ENCODE measurements at regions not wholly inside any gene's neighbourhood (a gene's known extent, or its start where the extent isn't known, plus 50 kb on each side); places are given as distances from the start of the nearest gene placed in this dataset.
A peak's percentile ranks its signal among the peaks of the same experiment; 100 is the strongest.

GRCh38 chr1:47505267-47505666, 67.4 kb downstream of the FOXD2 start:
- Mint-ChIP-seq H3K4me3 (no peak overlapping the region), H3K27ac (no peak overlapping the region), H3K36me3 (no peaks in the 10 kb centered on the region), H3K9me3 (no peaks in the 10 kb centered on the region), H3K4me1 (ENCODE audit: unreplicated experiment) (peaks cover 25% of the 10 kb centered on the region), H3K27me3 (peaks cover 54% of the 10 kb centered on the region)
- TF ChIP-seq CTCF (conservative IDR thresholded peaks at IDR 0.05) = no peak
- no peak for DNase-seq (ENCODE audit: extremely low spot score, unreplicated experiment)

- H3K4me1 Mint-ChIP-seq (ENCODE audit: unreplicated experiment) = peaks cover 31% of the 10 kb centered on the region
- TF ChIP-seq CTCF (conservative IDR thresholded peaks at IDR 0.05) = no peak
- H3K27me3 Mint-ChIP-seq = peaks cover 55% of the 10 kb centered on the region
- H3K36me3 Mint-ChIP-seq = no peaks in the 10 kb centered on the region
- H3K9me3 Mint-ChIP-seq = no peaks in the 10 kb centered on the region
- peak overlapping the region; percentile 14 for H3K4me3 Mint-ChIP-seq
- H3K27ac Mint-ChIP-seq = no peak overlapping the region
- no peak for DNase-seq (ENCODE audit: extremely low spot score, unreplicated experiment)
These were observed 68.2 kb downstream of the FOXD2 start for GRCh38 chr1:47506053-47506452.

GRCh38 chr1:47507144-47507543, 69.3 kb downstream of the FOXD2 start:
- peaks cover 60% of the 10 kb centered on the region for H3K27me3 Mint-ChIP-seq

GRCh38 chr1:47507881-47508701, 70.2 kb downstream of the FOXD2 start:
- Mint-ChIP-seq H3K9me3 (no peaks in the 10 kb centered on the region), H3K4me1 (ENCODE audit: unreplicated experiment) (peaks cover 31% of the 10 kb centered on the region), H3K27me3 (peaks cover 68% of the 10 kb centered on the region), H3K27ac (no peak overlapping the region), H3K36me3 (peaks cover 4% of the 10 kb centered on the region), H3K4me3 (peak overlapping the region; percentile 87)
- DNase-seq (ENCODE audit: extremely low spot score, unreplicated experiment) = no peak
- no peak for TF ChIP-seq CTCF (conservative IDR thresholded peaks at IDR 0.05)

More at GRCh38 chr1:47507144-47507543, 69.3 kb downstream of the FOXD2 start:
- Mint-ChIP-seq H3K9me3 (no peaks in the 10 kb centered on the region), H3K4me3 (peak overlapping the region; percentile 1), H3K4me1 (ENCODE audit: unreplicated experiment) (peaks cover 34% of the 10 kb centered on the region), H3K36me3 (no peaks in the 10 kb centered on the region), H3K27ac (no peak overlapping the region)
- no peak for DNase-seq (ENCODE audit: extremely low spot score, unreplicated experiment)
- no peak for TF ChIP-seq CTCF (conservative IDR thresholded peaks at IDR 0.05)

GRCh38 chr1:47508702-47509431, 71.0 kb downstream of the FOXD2 start:
- Mint-ChIP-seq H3K36me3 (peaks cover 4% of the 10 kb centered on the region), H3K4me1 (ENCODE audit: unreplicated experiment) (peaks cover 24% of the 10 kb centered on the region), H3K27ac (peak overlapping the region; percentile 76), H3K27me3 (peaks cover 68% of the 10 kb centered on the region), H3K9me3 (no peaks in the 10 kb centered on the region), H3K4me3 (peak overlapping the region; percentile 87)
- no peak for DNase-seq (ENCODE audit: extremely low spot score, unreplicated experiment)
- TF ChIP-seq CTCF (conservative IDR thresholded peaks at IDR 0.05) = no peak
